ENCODE measurements at regions not wholly inside any gene's neighbourhood (a gene's known extent, or its start where the extent isn't known, plus 50 kb on each side); places are given as distances from the start of the nearest gene placed in this dataset.

GRCh38 chr12:94094700-94095099 lies 53.7 kb upstream of the PLXNC1 start (continued):
- TF ChIP-seq PATZ1 (CRISPR knock-in tag; IDR thresholded peaks at IDR 0.05; ENCODE audit: borderline replicate concordance) = no peak

DNA sequence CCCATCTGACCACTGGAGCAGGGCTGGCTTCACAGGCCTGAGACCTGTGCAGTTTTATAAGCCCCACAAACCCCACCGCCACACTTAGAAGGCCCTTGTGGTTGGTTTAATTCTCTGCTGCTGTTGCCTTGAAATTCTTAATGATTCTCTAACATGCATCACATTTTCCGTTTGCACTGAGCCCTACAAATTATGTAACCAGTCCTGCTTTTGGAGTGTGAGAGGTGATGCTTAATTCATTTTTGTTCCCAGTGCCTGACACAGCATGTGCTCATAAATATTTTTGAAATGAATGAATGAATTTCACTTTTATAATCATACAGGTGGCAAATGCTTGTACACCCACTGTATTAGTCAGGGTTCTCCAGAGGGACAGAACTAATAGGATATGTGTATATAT lies 52.8 kb upstream of the PLXNC1 start:
- ATAC-seq = no peak
- TF ChIP-seq ARNTL (CRISPR knock-in tag; IDR thresholded peaks at IDR 0.05; ENCODE audit: borderline replicate concordance, low read depth) (no peak), OSR1 (CRISPR knock-in tag; IDR thresholded peaks at IDR 0.05) (no peak), PPARA (CRISPR knock-in tag; IDR thresholded peaks at IDR 0.05; ENCODE audit: borderline replicate concordance) (no peak), GLIS3 (CRISPR knock-in tag; IDR thresholded peaks at IDR 0.05) (no peak), CSRNP3 (CRISPR knock-in tag; IDR thresholded peaks at IDR 0.05) (no peak), ZFP3 (CRISPR knock-in tag; IDR thresholded peaks at IDR 0.05) (no peak), ZC3H10 (CRISPR knock-in tag; IDR thresholded peaks at IDR 0.05) (no peak), POU6F1 (CRISPR knock-in tag; IDR thresholded peaks at IDR 0.05; ENCODE audit: borderline replicate concordance, low read depth) (no peak), CSDC2 (CRISPR knock-in tag; IDR thresholded peaks at IDR 0.05) (no peak), SNAI2 (CRISPR knock-in tag; IDR thresholded peaks at IDR 0.05) (no peak), PATZ1 (CRISPR knock-in tag; IDR thresholded peaks at IDR 0.05; ENCODE audit: borderline replicate concordance) (no peak)
- TF ChIP-seq, protein P1, sequence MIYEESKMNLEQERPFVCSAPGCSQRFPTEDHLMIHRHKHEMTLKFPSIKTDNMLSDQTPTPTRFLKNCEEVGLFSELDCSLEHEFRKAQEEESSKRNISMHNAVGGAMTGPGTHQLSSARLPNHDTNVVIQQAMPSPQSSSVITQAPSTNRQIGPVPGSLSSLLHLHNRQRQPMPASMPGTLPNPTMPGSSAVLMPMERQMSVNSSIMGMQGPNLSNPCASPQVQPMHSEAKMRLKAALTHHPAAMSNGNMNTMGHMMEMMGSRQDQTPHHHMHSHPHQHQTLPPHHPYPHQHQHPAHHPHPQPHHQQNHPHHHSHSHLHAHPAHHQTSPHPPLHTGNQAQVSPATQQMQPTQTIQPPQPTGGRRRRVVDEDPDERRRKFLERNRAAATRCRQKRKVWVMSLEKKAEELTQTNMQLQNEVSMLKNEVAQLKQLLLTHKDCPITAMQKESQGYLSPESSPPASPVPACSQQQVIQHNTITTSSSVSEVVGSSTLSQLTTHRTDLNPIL (CRISPR knock-in tag; IDR thresholded peaks at IDR 0.05; ENCODE audit: low read depth) = no peak
- TF ChIP-seq, protein P2, sequence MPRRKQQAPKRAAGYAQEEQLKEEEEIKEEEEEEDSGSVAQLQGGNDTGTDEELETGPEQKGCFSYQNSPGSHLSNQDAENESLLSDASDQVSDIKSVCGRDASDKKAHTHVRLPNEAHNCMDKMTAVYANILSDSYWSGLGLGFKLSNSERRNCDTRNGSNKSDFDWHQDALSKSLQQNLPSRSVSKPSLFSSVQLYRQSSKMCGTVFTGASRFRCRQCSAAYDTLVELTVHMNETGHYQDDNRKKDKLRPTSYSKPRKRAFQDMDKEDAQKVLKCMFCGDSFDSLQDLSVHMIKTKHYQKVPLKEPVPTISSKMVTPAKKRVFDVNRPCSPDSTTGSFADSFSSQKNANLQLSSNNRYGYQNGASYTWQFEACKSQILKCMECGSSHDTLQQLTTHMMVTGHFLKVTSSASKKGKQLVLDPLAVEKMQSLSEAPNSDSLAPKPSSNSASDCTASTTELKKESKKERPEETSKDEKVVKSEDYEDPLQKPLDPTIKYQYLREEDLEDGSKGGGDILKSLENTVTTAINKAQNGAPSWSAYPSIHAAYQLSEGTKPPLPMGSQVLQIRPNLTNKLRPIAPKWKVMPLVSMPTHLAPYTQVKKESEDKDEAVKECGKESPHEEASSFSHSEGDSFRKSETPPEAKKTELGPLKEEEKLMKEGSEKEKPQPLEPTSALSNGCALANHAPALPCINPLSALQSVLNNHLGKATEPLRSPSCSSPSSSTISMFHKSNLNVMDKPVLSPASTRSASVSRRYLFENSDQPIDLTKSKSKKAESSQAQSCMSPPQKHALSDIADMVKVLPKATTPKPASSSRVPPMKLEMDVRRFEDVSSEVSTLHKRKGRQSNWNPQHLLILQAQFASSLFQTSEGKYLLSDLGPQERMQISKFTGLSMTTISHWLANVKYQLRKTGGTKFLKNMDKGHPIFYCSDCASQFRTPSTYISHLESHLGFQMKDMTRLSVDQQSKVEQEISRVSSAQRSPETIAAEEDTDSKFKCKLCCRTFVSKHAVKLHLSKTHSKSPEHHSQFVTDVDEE (CRISPR knock-in tag; IDR thresholded peaks at IDR 0.05) = no peak

- no peak; the same call in 2 of the 3 replicates for ATAC-seq
- TF ChIP-seq ESRRG (CRISPR knock-in tag; IDR thresholded peaks at IDR 0.05) (no peak), TCF4 (CRISPR knock-in tag; IDR thresholded peaks at IDR 0.05; ENCODE audit: borderline replicate concordance) (no peak), POU6F1 (CRISPR knock-in tag; IDR thresholded peaks at IDR 0.05; ENCODE audit: borderline replicate concordance, low read depth) (no peak), BACH2 (CRISPR knock-in tag; IDR thresholded peaks at IDR 0.05; ENCODE audit: borderline replicate concordance) (no peak)
- TF ChIP-seq, protein P2 (CRISPR knock-in tag; IDR thresholded peaks at IDR 0.05) = no peak
Observed at GRCh38 chr12:94098466-94098865, 49.9 kb upstream of the PLXNC1 start.
